Suprapubic skin (tissue), 4 donors: ENCODE measurements at regions not wholly inside any gene's neighbourhood (a gene's known extent, or its start where the extent isn't known, plus 50 kb on each side); places are given as distances from the start of the nearest gene placed in this dataset.
"Not testable (repeated sequence)": the region's sequence is repeated elsewhere in the genome, so short reads cannot be mapped to it uniquely, and the experiment has no call there.

Experiments used
- DNase-seq, 2 donors: peaks; one replicate each; pipeline ENCODE4 v3.0.0-alpha.2; 2019; ENCODE audit warnings: low spot score in 2 of 2
- H3K27ac ChIP-seq: fragments of 200-600 bp; sonication (generic); one replicate; pipeline ENCODE4 v1.5.1; 2019
- H3K27me3 ChIP-seq: fragments of 200-600 bp; sonication (generic); one replicate; pipeline ENCODE4 v1.5.1; 2019
- H3K36me3 ChIP-seq: fragments of 200-600 bp; sonication (generic); one replicate; pipeline ENCODE4 v1.5.1; 2019
- H3K4me1 ChIP-seq: fragments of 200-600 bp; sonication (generic); one replicate; pipeline ENCODE4 v1.5.1; 2019
- H3K4me3 ChIP-seq: fragments of 200-600 bp; sonication (generic); one replicate; pipeline ENCODE4 v1.5.1; 2019; ENCODE audit warnings: mild to moderate bottlenecking
- H3K9me3 ChIP-seq: fragments of 200-600 bp; sonication (generic); one replicate; pipeline ENCODE4 v1.5.1; 2019
- CTCF ChIP-seq, 2 donors: fragments of 200-600 bp in 1 of 2; fragments of 450-650 bp in 1 of 2; sonication (generic) in 1 of 2; IDR thresholded peaks; one replicate each; pipeline ENCODE4 v1.5.1; 2016 to 2019; ENCODE audit warnings: antibody characterized with exemption in 2 of 2, mild to moderate bottlenecking in 1 of 2, moderate library complexity in 1 of 2
- EP300 ChIP-seq: sonication (generic); formaldehyde crosslinking; IDR thresholded peaks from one replicate; pipeline ENCODE4 v1.6.1; 2017; ENCODE audit warnings: antibody characterized with exemption
- POLR2A ChIP-seq, 2 donors: fragments of 450-650 bp; IDR thresholded peaks; one replicate each; pipeline ENCODE4 v1.6.1; 2017; ENCODE audit warnings: antibody characterized with exemption in 2 of 2, mild to moderate bottlenecking in 2 of 2, moderate library complexity in 2 of 2
- POLR2AphosphoS5 ChIP-seq, 3 donors: sonication (generic); formaldehyde crosslinking; IDR thresholded peaks; one replicate each; pipeline ENCODE4 v1.6.1; 2017; ENCODE audit warnings: antibody characterized with exemption in 3 of 3
- WGBS: methylation state at CpG from one replicate; pipeline ENCODE4 v1.1.5; 2018; 5-methylcytosine and 5-hydroxymethylcytosine counted together

GRCh38 chr2:4803396-4803795, 888.8 kb upstream of the SOX11 start:
- Histone ChIP-seq H3K27ac (no peak overlapping the region), H3K4me3 (no peak overlapping the region), H3K9me3 (peaks cover 2% of the 10 kb centered on the region), H3K27me3 (no peaks in the 10 kb centered on the region), H3K4me1 (no peaks in the 10 kb centered on the region), H3K36me3 (no peaks in the 10 kb centered on the region)
- 61% methylated on average over 2 of the region's 2 CpGs for WGBS
- no peak for DNase-seq
- TF ChIP-seq EP300 (no peak), CTCF (IDR thresholded peaks at IDR 0.05) (no peak), POLR2A (IDR thresholded peaks at IDR 0.05) (no peak), POLR2AphosphoS5 (IDR thresholded peaks at IDR 0.05) (no peak)

GRCh38 chr2:4814137-4814536, 878.0 kb upstream of the SOX11 start:
- H3K4me1 ChIP-seq, H3K36me3 ChIP-seq, H3K27me3 ChIP-seq, H3K27ac ChIP-seq, H3K4me3 ChIP-seq, H3K9me3 ChIP-seq, DNase-seq: not testable (repeated sequence)

GRCh38 chr2:4827836-4828235, 864.3 kb upstream of the SOX11 start:
- Histone ChIP-seq H3K36me3 (no peaks in the 10 kb centered on the region), H3K4me1 (no peaks in the 10 kb centered on the region), H3K27ac (no peak overlapping the region), H3K4me3 (no peak overlapping the region), H3K9me3 (no peaks in the 10 kb centered on the region), H3K27me3 (no peaks in the 10 kb centered on the region)
- WGBS: 76% methylated on average over 3 of the region's 3 CpGs
- DNase-seq: no peak
- TF ChIP-seq POLR2A (IDR thresholded peaks at IDR 0.05): no peak
- no peak for TF ChIP-seq EP300
- TF ChIP-seq CTCF (IDR thresholded peaks at IDR 0.05): no peak
- TF ChIP-seq POLR2AphosphoS5 (IDR thresholded peaks at IDR 0.05): no peak

- no peak for TF ChIP-seq EP300
- TF ChIP-seq CTCF (IDR thresholded peaks at IDR 0.05): no peak
- no peak for TF ChIP-seq POLR2AphosphoS5 (IDR thresholded peaks at IDR 0.05)
- no peak for TF ChIP-seq POLR2A (IDR thresholded peaks at IDR 0.05)
- no peak for DNase-seq
- WGBS: 83% methylated on average over 8 of the region's 8 CpGs
- Histone ChIP-seq H3K36me3 (no peaks in the 10 kb centered on the region), H3K4me1 (no peaks in the 10 kb centered on the region), H3K4me3 (no peak overlapping the region), H3K27me3 (no peaks in the 10 kb centered on the region), H3K27ac (no peak overlapping the region), H3K9me3 (no peaks in the 10 kb centered on the region)
Measured at GRCh38 chr2:4828682-4829374, 863.4 kb upstream of the SOX11 start.

GRCh38 chr2:4831751-4832150, 860.4 kb upstream of the SOX11 start:
- H3K36me3 ChIP-seq: no peaks in the 10 kb centered on the region
- DNase-seq: no peak
- no peak overlapping the region for H3K27ac ChIP-seq
- H3K4me1 ChIP-seq: no peaks in the 10 kb centered on the region
- no peak for TF ChIP-seq EP300
- TF ChIP-seq POLR2A (IDR thresholded peaks at IDR 0.05): no peak
- H3K9me3 ChIP-seq: no peaks in the 10 kb centered on the region
- H3K4me3 ChIP-seq: no peak overlapping the region
- no peaks in the 10 kb centered on the region for H3K27me3 ChIP-seq

GRCh38 chr2:4832642-4833041, 859.5 kb upstream of the SOX11 start:
- DNase-seq: no peak
- H3K4me1 ChIP-seq: no peaks in the 10 kb centered on the region
- H3K27me3 ChIP-seq: no peaks in the 10 kb centered on the region
- H3K27ac ChIP-seq: no peak overlapping the region
- no peak overlapping the region for H3K4me3 ChIP-seq
- H3K36me3 ChIP-seq: no peaks in the 10 kb centered on the region
- no peaks in the 10 kb centered on the region for H3K9me3 ChIP-seq
- no peak for TF ChIP-seq POLR2AphosphoS5 (IDR thresholded peaks at IDR 0.05)
- no peak for TF ChIP-seq POLR2A (IDR thresholded peaks at IDR 0.05)
- TF ChIP-seq CTCF (IDR thresholded peaks at IDR 0.05): no peak
- no peak for TF ChIP-seq EP300
- WGBS: 83% methylated on average over 5 of the region's 5 CpGs
